ENCODE measurements at regions not wholly inside any gene's neighbourhood (a gene's known extent, or its start where the extent isn't known, plus 50 kb on each side); places are given as distances from the start of the nearest gene placed in this dataset.

DNA sequence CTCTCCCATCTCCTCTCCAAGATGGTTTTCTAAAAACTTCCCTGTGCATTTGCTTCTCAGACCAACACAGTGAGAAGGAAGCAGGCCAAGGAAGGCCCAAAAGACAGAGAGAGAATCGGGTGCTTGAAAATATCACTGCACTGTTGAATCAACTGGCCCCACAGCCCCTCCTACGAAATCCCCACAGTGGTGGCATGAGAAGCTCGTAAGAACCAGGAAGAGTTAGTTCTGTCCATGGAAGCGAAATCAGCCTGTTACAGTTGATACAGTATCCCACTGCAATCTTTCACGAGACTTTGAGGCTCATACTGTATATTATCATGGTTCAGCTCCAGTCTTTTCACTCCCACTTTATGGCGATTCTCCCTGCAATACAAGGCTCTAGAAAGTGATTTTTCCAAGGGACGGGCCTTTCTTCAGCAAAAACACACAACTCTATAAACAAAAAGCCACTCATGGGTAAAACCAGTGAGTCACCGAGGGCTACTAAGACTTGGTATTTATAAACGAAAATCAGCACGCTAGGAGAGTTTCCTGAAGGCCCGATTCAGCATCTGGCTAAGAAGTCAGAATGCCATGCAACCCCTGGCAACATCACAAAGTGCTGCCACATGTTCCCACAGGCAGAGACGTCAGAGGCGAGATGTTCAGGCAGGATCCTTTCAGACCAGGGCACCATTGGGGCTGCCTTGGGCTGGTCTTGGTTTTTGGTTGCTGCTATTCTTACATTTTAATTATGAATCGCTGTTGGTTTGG, 185.7 kb downstream of the IRX5 start:
- no peak for DNase-seq (ENCODE audit: low read depth)
- H3K4me3 ChIP-seq (ENCODE audit: low read depth, low read length): no peak overlapping the region
- TF ChIP-seq, protein P1, sequence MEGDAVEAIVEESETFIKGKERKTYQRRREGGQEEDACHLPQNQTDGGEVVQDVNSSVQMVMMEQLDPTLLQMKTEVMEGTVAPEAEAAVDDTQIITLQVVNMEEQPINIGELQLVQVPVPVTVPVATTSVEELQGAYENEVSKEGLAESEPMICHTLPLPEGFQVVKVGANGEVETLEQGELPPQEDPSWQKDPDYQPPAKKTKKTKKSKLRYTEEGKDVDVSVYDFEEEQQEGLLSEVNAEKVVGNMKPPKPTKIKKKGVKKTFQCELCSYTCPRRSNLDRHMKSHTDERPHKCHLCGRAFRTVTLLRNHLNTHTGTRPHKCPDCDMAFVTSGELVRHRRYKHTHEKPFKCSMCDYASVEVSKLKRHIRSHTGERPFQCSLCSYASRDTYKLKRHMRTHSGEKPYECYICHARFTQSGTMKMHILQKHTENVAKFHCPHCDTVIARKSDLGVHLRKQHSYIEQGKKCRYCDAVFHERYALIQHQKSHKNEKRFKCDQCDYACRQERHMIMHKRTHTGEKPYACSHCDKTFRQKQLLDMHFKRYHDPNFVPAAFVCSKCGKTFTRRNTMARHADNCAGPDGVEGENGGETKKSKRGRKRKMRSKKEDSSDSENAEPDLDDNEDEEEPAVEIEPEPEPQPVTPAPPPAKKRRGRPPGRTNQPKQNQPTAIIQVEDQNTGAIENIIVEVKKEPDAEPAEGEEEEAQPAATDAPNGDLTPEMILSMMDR (IDR thresholded peaks at IDR 0.05; ENCODE audit: low read depth, low read length): no peak
- TF ChIP-seq MYC (IDR thresholded peaks at IDR 0.05; ENCODE audit: low read depth, low read length) (no peak), POLR2A (IDR thresholded peaks at IDR 0.05; ENCODE audit: extremely low read depth, insufficient read length) (no peak)
- TF ChIP-seq, protein P2, sequence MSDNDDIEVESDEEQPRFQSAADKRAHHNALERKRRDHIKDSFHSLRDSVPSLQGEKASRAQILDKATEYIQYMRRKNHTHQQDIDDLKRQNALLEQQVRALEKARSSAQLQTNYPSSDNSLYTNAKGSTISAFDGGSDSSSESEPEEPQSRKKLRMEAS (IDR thresholded peaks at IDR 0.05; ENCODE audit: low read depth, low read length): no peak

DNA sequence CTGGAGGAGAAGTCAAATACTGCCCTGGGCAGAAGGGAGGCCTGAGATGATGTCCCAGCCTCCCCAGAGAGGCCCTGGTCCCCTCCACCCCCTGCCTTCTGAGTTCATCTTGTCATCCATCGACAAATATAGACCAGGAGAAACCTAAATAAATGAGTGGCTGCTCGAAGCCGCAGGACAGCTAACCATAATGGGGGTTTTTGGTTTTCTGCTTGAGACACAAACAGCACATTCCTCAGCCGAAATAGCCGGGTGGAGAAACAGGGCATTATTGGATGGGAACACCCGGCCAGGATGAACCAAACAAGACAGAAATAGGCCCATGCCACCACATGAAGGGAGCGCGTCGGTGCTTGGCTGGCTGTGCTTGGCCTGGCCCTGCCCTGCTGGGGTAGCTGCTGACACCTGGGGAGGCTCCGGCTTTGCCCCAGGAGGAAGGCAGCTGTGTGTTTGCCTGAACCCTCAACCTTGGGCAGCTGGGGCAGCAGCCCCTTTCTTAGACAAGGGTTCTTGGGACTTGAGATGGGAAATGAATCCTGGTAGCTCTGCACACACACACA, 188.1 kb downstream of the IRX5 start:
- TF ChIP-seq MYC (IDR thresholded peaks at IDR 0.05; ENCODE audit: low read depth, low read length): no peak
- no peak for TF ChIP-seq POLR2A (IDR thresholded peaks at IDR 0.05; ENCODE audit: extremely low read depth, insufficient read length)
- TF ChIP-seq, protein P1 (IDR thresholded peaks at IDR 0.05; ENCODE audit: low read depth, low read length): no peak
- TF ChIP-seq, protein P2 (IDR thresholded peaks at IDR 0.05; ENCODE audit: low read depth, low read length): no peak
- no peak overlapping the region for H3K4me3 ChIP-seq (ENCODE audit: low read depth, low read length)
- no peak for DNase-seq (ENCODE audit: low read depth)

DNA sequence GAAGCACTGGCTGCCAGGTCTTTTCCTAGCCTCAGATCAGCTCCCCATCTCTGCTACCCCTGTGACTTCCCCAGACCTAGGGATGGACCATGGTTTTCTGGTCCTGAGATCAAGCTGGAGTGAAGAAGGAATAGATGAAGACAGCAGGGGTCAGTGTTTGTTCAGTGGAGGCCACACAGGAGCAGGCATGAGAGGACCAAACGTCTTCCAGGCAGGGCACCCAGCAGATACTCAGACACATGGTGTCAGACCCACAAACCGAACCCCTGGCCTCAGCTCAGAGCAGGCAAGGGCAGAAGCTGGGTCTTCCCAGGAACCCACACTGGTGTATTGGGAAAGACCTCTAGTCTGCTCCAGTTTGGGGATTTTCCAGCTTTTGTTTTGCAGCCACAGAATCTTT, 189.7 kb downstream of the IRX5 start:
- no peak overlapping the region for H3K4me3 ChIP-seq (ENCODE audit: low read depth, low read length)
- TF ChIP-seq POLR2A (IDR thresholded peaks at IDR 0.05; ENCODE audit: extremely low read depth, insufficient read length): no peak
- TF ChIP-seq, protein P2 (IDR thresholded peaks at IDR 0.05; ENCODE audit: low read depth, low read length): no peak
- TF ChIP-seq, protein P1 (IDR thresholded peaks at IDR 0.05; ENCODE audit: low read depth, low read length): peak; percentile 18
- no peak for TF ChIP-seq MYC (IDR thresholded peaks at IDR 0.05; ENCODE audit: low read depth, low read length)
- peak; percentile 57 for DNase-seq (ENCODE audit: low read depth)

DNA sequence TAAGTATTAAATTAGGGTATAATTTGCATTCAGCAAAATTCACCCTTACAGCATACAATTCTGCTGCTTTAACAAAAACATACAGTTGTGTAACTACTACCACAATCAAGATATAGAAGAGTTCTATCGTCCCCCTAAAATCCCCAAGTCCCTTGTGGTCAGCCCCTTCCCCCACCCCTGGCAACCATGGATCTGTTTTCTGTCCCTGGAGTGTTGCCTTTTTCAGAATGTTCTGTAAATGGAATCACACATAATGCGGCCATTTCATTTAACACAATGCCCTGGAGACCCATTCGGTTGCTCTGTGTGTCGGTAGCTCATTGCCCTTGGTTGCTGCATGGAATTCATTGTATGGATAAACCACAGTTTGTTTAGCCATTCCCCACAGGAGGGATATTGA, 190.2 kb downstream of the IRX5 start:
- H3K4me3 ChIP-seq (ENCODE audit: low read depth, low read length): no peak overlapping the region
- TF ChIP-seq, protein P1 (IDR thresholded peaks at IDR 0.05; ENCODE audit: low read depth, low read length): no peak
- TF ChIP-seq MYC (IDR thresholded peaks at IDR 0.05; ENCODE audit: low read depth, low read length): no peak
- DNase-seq (ENCODE audit: low read depth): peak; percentile 9

DNA sequence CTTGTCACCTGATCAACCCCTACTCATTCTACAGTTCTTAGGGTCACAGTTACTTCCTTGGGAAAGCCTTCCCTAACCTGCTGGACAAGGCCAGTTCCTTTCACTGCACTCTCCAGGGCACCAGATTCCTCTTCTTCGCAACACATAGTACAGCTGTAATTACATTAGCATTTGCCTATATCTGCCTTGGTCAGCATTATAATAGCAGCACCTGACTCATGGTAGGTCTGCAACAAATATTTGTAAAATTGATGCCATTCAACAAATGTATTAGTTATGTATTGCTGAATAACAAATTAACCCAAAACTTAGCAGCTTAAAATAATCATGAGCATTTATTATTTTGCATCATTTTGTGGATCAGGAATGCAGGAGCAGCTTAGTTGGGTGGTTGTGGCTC, 193.0 kb downstream of the IRX5 start:
- TF ChIP-seq POLR2A (IDR thresholded peaks at IDR 0.05; ENCODE audit: extremely low read depth, insufficient read length): no peak
- TF ChIP-seq, protein P1 (IDR thresholded peaks at IDR 0.05; ENCODE audit: low read depth, low read length): no peak
- no peak for TF ChIP-seq MYC (IDR thresholded peaks at IDR 0.05; ENCODE audit: low read depth, low read length)
- TF ChIP-seq, protein P2 (IDR thresholded peaks at IDR 0.05; ENCODE audit: low read depth, low read length): no peak
- no peak for DNase-seq (ENCODE audit: low read depth)
- H3K4me3 ChIP-seq (ENCODE audit: low read depth, low read length): no peak overlapping the region

Data from NB4 (cell line).